ENCODE measurements at regions not wholly inside any gene's neighbourhood (a gene's known extent, or its start where the extent isn't known, plus 50 kb on each side); places are given as distances from the start of the nearest gene placed in this dataset.
"Not testable (repeated sequence)": the region's sequence is repeated elsewhere in the genome, so short reads cannot be mapped to it uniquely, and the experiment has no call there.

GRCh38 chr11:43021466-43021865, 290.3 kb upstream of the API5 start:
- no peak for DNase-seq

- no peak for DNase-seq
These were observed 277.5 kb upstream of the API5 start for GRCh38 chr11:43034341-43034740.

GRCh38 chr11:43035086-43035485, 276.7 kb upstream of the API5 start:
- DNase-seq, result no peak

GRCh38 chr11:43053638-43054412, 258.0 kb upstream of the API5 start:
- no peak for DNase-seq

- DNase-seq, result no peak
These were observed 244.1 kb upstream of the API5 start for GRCh38 chr11:43067681-43068080.

- no peak for DNase-seq
These were observed 240.5 kb upstream of the API5 start for GRCh38 chr11:43071338-43071737.

GRCh38 chr11:43072096-43072495, 239.7 kb upstream of the API5 start:
- DNase-seq, result no peak

GRCh38 chr11:43072911-43073310, 238.9 kb upstream of the API5 start:
- no peak for DNase-seq

- DNase-seq, result no peak
These were observed 237.0 kb upstream of the API5 start for GRCh38 chr11:43074810-43075209.

GRCh38 chr11:43101113-43101512, 210.7 kb upstream of the API5 start:
- no peak for DNase-seq

GRCh38 chr11:43116071-43116470, 195.7 kb upstream of the API5 start:
- no peak for DNase-seq

GRCh38 chr11:43119275-43119970, 192.4 kb upstream of the API5 start:
- no peak for DNase-seq

GRCh38 chr11:43122546-43122945, 189.2 kb upstream of the API5 start:
- no peak for DNase-seq

GRCh38 chr11:43123443-43123842, 188.4 kb upstream of the API5 start:
- DNase-seq, result no peak

- DNase-seq, result no peak
These were observed 187.4 kb upstream of the API5 start for GRCh38 chr11:43124272-43124935.

- no peak for DNase-seq
These were observed 182.5 kb upstream of the API5 start for GRCh38 chr11:43129329-43129728.

GRCh38 chr11:43130616-43131015, 181.2 kb upstream of the API5 start:
- DNase-seq, result no peak

GRCh38 chr11:43135966-43136534, 175.7 kb upstream of the API5 start:
- no peak for DNase-seq

GRCh38 chr11:43138621-43139140, 173.1 kb upstream of the API5 start:
- no peak for DNase-seq

GRCh38 chr11:43145653-43146052, 166.1 kb upstream of the API5 start:
- no peak for DNase-seq

- DNase-seq, result no peak
These were observed 161.1 kb upstream of the API5 start for GRCh38 chr11:43150697-43151096.

GRCh38 chr11:43164831-43165230, 147.0 kb upstream of the API5 start:
- no peak for DNase-seq

- DNase-seq, result not testable (repeated sequence)
These were observed 146.4 kb upstream of the API5 start for GRCh38 chr11:43165393-43165792.

All from NCI-H1694 treated with DMSO at 0.1 percent for 48 hours (cell line).